Activated CD8-positive, alpha-beta T cell treated with anti-CD3 and anti-CD28 coated beads, Interleukin-2, amount 10 ng/mL, durations not matched to agents 7 days and 5 days (primary cell): ENCODE measurements at regions not wholly inside any gene's neighbourhood (a gene's known extent, or its start where the extent isn't known, plus 50 kb on each side); places are given as distances from the start of the nearest gene placed in this dataset.

Source experiments
- ATAC-seq: fragments of 150-1000 bp; cut with Tn5 transposase; one replicate; pipeline ENCODE4 v1.10.0; 2021; ENCODE audit warnings: moderate library complexity
- CTCF ChIA-PET: fragments of 350-600 bp; sonication (Branson Sonifier 250); formaldehyde crosslinking; loops from one replicate; lab custom pipeline; 2021; ENCODE audit warnings: antibody characterized with exemption; lab: Charles Lee
- POLR2A ChIA-PET: fragments of 350-600 bp; sonication (Branson Sonifier 250); formaldehyde crosslinking; loops from one replicate; lab custom pipeline; 2021; ENCODE audit warnings: antibody characterized with exemption; lab: Charles Lee
- DNase-seq: peaks from one replicate; pipeline ENCODE4 v3.0.0-alpha.2; 2020
- H3K27ac Mint-ChIP-seq: one replicate; pipeline ENCODE4 v1.8.0; 2021; ENCODE audit warnings: mild to moderate bottlenecking, mixed read lengths
- H3K27me3 Mint-ChIP-seq: one replicate; pipeline ENCODE4 v1.8.0; 2021; ENCODE audit warnings: low read depth, mixed read lengths
- H3K36me3 Mint-ChIP-seq: one replicate; pipeline ENCODE4 v1.8.0; 2021; ENCODE audit warnings: low read depth, mixed read lengths
- H3K4me1 Mint-ChIP-seq: one replicate; pipeline ENCODE4 v1.8.0; 2021; ENCODE audit warnings: low read depth, mixed read lengths
- H3K4me3 Mint-ChIP-seq: one replicate; pipeline ENCODE4 v1.8.0; 2021; ENCODE audit warnings: mild to moderate bottlenecking, mixed read lengths
- H3K9me3 Mint-ChIP-seq: one replicate; pipeline ENCODE4 v1.8.0; 2022; ENCODE audit warnings: mixed read lengths; ENCODE audit not compliant: insufficient read depth

DNA sequence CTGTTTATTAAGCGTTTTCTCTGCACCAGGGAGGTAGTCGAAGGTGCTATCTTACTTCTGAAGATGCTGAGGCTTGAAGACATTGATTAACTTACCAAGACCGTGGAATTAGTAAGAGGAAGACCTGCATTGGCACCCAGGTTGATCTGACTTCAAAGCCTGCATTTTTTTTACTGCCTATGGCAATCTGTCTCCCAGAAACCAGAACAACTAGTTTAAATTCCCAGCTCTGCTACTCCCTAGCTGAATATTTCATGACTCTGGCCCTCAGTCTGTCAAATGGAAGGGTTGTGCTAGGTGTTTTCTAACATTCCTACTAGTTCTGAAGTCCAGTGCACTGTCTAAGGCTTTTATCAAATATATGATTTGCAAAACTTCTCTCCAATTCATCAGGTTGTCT lies 52.0 kb upstream of the GRAMD1B start:
- Mint-ChIP-seq H3K27me3 (peaks cover 7% of the 10 kb centered on the region), H3K36me3 (peaks cover 2% of the 10 kb centered on the region), H3K9me3 (no peaks in the 10 kb centered on the region), H3K4me1 (peaks cover 32% of the 10 kb centered on the region), H3K4me3 (no peak overlapping the region), H3K27ac (no peak overlapping the region)
- no peak for DNase-seq
- CTCF ChIA-PET, result interaction anchor here (1.2 kb wide), 1 partner anchor 30 kb away, joined by 5 read pairs; no protein-coding TSS in a partner anchor
- ATAC-seq, result no peak
- POLR2A ChIA-PET, result no interaction called here

DNA sequence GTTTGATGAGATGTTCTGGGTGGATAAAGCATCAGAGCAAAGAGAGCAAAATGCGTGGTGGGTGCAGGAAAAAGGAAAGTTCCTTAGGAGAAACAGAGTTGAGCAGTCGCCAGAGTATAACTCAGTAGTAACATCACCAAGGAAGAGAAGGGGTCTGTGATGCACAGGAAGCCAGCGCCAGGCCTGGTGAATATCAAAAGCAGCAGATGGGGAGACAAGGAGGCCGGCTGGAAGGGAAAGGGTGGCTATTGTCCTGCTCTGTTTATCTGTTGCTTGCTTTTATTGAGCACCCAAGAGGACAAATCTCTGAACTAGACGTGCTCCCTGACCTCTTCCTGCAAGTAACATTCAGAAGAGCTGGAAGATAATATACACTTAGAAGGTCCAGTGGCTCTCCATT lies 52.7 kb upstream of the GRAMD1B start:
- no peaks in the 10 kb centered on the region for H3K9me3 Mint-ChIP-seq
- peaks cover 7% of the 10 kb centered on the region for H3K27me3 Mint-ChIP-seq
- no peak for DNase-seq
- peaks cover 2% of the 10 kb centered on the region for H3K36me3 Mint-ChIP-seq
- no peak overlapping the region for H3K4me3 Mint-ChIP-seq
- ChIA-PET POLR2A (interaction anchor here (0.5 to 0.6 kb wide), 2 partner anchors 238 to 275 kb away, joined by 3 read pairs; no protein-coding TSS in a partner anchor), CTCF (interaction anchor here (1.2 kb wide), 1 partner anchor 30 kb away, joined by 5 read pairs; no protein-coding TSS in a partner anchor)
- peaks cover 32% of the 10 kb centered on the region for H3K4me1 Mint-ChIP-seq
- no peak for ATAC-seq
- H3K27ac Mint-ChIP-seq, result no peak overlapping the region

DNA sequence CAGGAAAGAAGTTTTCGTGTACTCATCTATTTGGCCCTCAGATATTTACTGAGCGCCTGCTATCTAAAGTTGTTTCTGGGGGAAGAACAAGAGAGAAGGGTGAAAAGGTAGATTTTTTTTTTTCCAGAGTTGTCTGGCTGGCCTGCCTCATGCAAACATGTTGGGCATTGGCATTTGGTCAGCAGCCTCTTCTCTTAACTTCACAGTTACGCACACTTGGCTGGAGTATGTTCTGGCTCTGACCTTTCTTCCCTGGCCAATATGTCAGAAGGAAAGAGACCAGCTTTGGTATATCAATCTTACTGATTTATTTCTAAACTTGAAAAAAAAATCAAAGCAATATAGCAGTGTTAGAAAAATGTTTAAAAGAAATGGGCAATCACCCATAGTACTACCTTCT lies 54.2 kb upstream of the GRAMD1B start:
- peaks cover 7% of the 10 kb centered on the region for H3K27me3 Mint-ChIP-seq
- DNase-seq (no peak), ATAC-seq (no peak)
- ChIA-PET CTCF (interaction anchor here (1.5 to 2.6 kb wide), 2 partner anchors 18 to 32 kb away, joined by 3 to 5 read pairs; no protein-coding TSS in a partner anchor), POLR2A (no interaction called here)
- H3K4me1 Mint-ChIP-seq, result peaks cover 26% of the 10 kb centered on the region
- peaks cover 2% of the 10 kb centered on the region for H3K36me3 Mint-ChIP-seq
- H3K4me3 Mint-ChIP-seq, result no peak overlapping the region
- no peak overlapping the region for H3K27ac Mint-ChIP-seq
- H3K9me3 Mint-ChIP-seq, result no peaks in the 10 kb centered on the region

DNA sequence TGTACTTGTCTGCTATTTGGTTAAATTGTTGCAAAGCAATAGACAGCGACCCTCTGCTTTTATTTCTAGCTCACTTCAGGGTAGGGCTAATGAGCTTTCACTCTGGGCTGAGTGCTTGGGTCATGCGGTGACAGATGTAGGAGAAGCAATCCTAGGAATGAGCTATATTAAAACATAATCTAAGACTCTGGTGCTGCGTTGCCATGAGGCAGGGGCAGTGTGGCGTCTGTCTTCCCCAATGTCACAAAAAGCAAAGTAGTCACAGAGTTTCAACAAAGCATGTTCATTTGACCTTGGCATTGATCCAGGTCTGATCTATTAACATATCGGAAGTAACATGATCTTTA lies 55.5 kb upstream of the GRAMD1B start:
- DNase-seq (no peak), ATAC-seq (no peak)
- Mint-ChIP-seq H3K27ac (no peak overlapping the region), H3K27me3 (peaks cover 5% of the 10 kb centered on the region), H3K4me1 (peaks cover 24% of the 10 kb centered on the region), H3K4me3 (no peak overlapping the region), H3K36me3 (peaks cover 6% of the 10 kb centered on the region), H3K9me3 (no peaks in the 10 kb centered on the region)
- CTCF ChIA-PET, result interaction anchor here (1.0 to 2.6 kb wide), 3 partner anchors 12 to 105 kb away, joined by 3 to 5 read pairs (median 3); no protein-coding TSS in a partner anchor
- POLR2A ChIA-PET, result no interaction called here

DNA sequence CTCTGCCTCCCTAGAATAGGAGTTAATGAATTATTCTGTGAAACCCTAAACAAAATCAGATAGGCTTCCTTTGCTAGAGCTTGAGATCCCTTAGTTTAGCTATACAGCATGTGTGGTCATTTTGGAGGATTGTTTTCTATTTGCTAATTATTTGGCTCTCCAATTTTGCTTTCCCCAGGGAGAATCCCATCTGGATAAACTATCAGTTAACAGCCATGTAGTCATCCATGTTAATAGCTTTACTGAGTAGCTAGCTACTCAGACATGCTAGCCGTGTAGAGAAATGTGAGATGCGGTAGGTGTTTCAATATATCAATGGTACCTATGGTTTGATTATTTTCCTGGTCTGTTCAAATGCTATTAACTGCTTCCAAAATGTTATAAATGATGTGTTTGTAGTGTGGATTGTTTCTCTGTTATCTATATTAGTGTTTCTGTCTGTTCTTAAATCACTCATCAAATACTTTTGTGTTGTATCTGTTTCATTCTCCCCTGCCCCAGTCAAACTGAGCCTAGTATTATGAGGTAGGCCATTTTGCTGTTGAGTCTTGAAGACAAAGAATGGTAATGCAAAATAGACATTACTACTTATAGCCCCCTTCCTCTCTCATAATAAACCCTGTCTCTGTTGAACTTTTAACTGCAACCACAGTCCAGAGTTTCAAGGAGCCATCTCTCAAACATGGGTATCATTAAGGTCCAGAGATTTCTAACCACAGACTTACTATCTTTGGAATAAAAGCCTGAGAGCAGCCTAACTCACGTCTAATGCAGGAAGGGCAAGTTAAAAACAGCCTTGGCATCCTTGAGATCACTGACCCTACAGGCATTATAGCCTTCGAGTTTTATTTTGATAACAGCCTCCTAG lies 56.1 kb upstream of the GRAMD1B start:
- ATAC-seq (no peak), DNase-seq (no peak)
- Mint-ChIP-seq H3K27ac (no peak overlapping the region), H3K9me3 (no peaks in the 10 kb centered on the region), H3K36me3 (peaks cover 6% of the 10 kb centered on the region), H3K4me1 (peaks cover 20% of the 10 kb centered on the region), H3K4me3 (no peak overlapping the region), H3K27me3 (peaks cover 5% of the 10 kb centered on the region)
- ChIA-PET CTCF (interaction anchor here (1.0 to 2.6 kb wide), 4 partner anchors 12 to 106 kb away, joined by 3 to 5 read pairs (median 4); no protein-coding TSS in a partner anchor), POLR2A (no interaction called here)

DNA sequence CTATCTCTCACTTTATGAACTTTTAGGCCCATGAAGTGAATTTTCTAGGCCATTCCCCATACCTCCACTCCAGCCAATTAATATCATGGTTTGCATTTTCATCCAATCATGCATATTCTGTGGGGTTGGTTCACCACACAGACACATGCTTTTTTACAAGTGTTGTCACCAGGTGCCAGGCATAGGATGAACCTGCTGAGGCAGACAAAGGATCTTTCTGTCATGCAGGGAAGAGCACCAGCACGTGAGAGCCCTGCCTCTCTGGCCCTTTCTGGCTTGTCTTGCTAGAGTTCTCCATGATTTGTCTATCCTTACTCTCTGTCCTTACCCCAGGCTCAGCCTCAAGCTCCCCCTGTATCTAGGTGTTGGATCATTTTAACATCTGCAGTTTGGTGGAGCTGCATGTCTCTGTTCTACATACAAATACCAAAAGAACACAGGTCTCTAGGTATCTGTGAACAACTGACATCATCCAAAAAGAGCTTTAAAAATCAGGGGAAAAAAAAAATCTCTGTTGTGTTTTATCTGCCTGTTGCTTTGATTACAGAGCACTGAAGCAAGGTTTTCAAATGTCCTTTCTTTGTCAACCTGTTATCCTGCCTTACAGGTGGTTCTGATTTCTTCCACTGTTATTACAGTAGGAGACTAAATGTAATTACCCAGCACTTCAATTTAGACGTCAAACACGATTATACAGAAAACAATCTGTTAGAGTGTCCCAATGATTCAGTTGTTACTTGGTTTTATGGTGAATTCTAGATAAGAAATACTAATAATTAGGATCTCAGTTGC lies 58.4 kb upstream of the GRAMD1B start:
- peaks cover 9% of the 10 kb centered on the region for H3K4me1 Mint-ChIP-seq
- ChIA-PET CTCF (interaction anchor here (0.6 to 2.0 kb wide), 6 partner anchors 9 to 351 kb away, joined by 3 to 5 read pairs (median 3); no protein-coding TSS in a partner anchor), POLR2A (no interaction called here)
- DNase-seq (no peak), ATAC-seq (no peak)
- H3K27me3 Mint-ChIP-seq, result peaks cover 4% of the 10 kb centered on the region
- no peaks in the 10 kb centered on the region for H3K9me3 Mint-ChIP-seq
- peaks cover 17% of the 10 kb centered on the region for H3K36me3 Mint-ChIP-seq
- H3K27ac Mint-ChIP-seq, result no peak overlapping the region
- no peak overlapping the region for H3K4me3 Mint-ChIP-seq

DNA sequence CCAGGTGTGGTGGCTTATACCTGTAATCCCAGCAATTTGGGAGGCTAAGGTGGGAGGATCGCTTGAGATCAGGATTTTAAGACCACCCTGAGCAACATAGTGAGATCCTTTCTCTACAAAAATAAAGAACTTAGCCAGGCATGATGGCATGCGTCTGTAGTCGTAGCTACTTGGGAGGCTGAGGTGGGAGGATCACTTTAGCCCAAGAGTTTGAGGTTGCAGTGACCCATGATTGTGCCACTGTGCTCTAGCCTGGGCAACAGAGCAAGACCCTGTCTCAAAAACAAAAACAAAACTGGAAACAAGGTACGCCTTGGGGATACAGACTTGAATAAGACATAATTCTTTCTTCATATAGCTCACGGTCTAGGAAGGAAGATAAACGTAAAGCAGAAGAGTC lies 63.1 kb upstream of the GRAMD1B start:
- no peaks in the 10 kb centered on the region for H3K9me3 Mint-ChIP-seq
- H3K4me1 Mint-ChIP-seq, result peaks cover 25% of the 10 kb centered on the region
- peaks cover 19% of the 10 kb centered on the region for H3K36me3 Mint-ChIP-seq
- no peak for DNase-seq
- CTCF ChIA-PET, result no interaction called here
- H3K27ac Mint-ChIP-seq, result no peak overlapping the region
- H3K4me3 Mint-ChIP-seq, result no peak overlapping the region
- ATAC-seq, result no peak
- peaks cover 7% of the 10 kb centered on the region for H3K27me3 Mint-ChIP-seq
- POLR2A ChIA-PET, result no interaction called here

DNA sequence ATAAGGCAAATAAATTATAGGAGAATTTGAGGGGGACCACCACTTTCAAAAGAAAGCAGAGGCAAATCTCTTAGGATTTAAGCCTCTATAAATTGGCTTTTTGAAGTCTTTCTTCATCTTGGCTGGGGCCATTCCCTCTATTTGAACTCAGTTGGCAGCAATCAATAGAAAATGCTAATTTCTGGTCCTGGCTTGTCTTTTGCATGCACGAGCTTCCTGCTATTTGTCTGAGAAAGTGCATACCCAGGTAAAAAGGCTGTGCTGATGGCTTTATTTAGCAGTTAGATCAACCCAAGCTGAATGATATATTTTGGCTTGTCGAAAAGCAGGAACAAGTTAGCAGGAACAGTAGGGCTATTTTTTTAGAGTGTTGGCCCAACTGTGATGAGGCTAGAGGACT lies 64.1 kb upstream of the GRAMD1B start:
- POLR2A ChIA-PET, result no interaction called here
- DNase-seq (no peak), ATAC-seq (no peak)
- peaks cover 19% of the 10 kb centered on the region for H3K36me3 Mint-ChIP-seq
- CTCF ChIA-PET, result interaction anchor here (0.6 to 1.0 kb wide), 3 partner anchors 8 to 335 kb away, joined by 3 read pairs; no protein-coding TSS in a partner anchor
- no peak overlapping the region for H3K4me3 Mint-ChIP-seq
- H3K27me3 Mint-ChIP-seq, result peaks cover 15% of the 10 kb centered on the region
- no peaks in the 10 kb centered on the region for H3K9me3 Mint-ChIP-seq
- peaks cover 25% of the 10 kb centered on the region for H3K4me1 Mint-ChIP-seq
- no peak overlapping the region for H3K27ac Mint-ChIP-seq

DNA sequence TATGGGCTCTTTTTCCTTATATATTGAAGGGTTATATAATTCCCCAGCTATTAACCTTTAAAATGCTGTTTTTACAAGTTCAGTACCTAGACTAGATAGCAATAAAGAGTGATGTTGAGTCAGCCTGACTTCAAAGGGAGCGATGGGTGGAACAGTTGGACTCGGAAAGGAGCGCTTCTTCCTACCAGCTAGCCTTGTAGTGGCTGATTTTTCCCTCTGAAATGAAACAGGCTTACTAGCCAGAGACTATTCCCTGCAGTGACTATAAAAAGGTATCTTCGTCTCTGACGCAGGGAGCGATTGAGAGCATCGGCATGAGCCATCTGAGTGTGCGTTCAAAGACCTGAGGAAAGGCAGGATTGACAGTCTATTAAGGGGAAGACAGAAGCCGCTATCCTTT lies 66.0 kb upstream of the GRAMD1B start:
- no peak overlapping the region for H3K4me3 Mint-ChIP-seq
- peaks cover 24% of the 10 kb centered on the region for H3K27me3 Mint-ChIP-seq
- H3K4me1 Mint-ChIP-seq, result peaks cover 29% of the 10 kb centered on the region
- peaks cover 20% of the 10 kb centered on the region for H3K36me3 Mint-ChIP-seq
- ATAC-seq, result no peak
- CTCF ChIA-PET, result no interaction called here
- H3K9me3 Mint-ChIP-seq, result no peaks in the 10 kb centered on the region
- POLR2A ChIA-PET, result no interaction called here
- DNase-seq, result no peak
- no peak overlapping the region for H3K27ac Mint-ChIP-seq

DNA sequence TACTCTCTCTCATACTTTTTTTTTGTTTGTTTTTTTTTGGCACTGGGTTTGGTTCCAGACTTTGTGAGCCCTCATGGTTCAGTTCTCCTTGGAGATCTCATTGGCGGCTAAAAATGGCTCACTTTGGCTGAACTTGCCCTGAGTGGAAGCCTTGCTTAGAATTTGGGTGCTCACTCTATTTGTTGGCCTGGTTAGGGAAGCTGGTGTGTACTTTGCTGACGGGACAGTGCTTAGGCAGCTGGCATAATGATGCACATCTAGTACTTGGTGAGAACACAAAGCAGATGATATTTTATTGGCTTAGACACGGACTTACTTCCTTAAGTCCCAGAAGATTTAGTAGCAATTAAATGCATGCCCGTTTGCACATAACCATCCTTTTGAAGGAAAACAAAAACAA lies 66.5 kb upstream of the GRAMD1B start:
- peaks cover 34% of the 10 kb centered on the region for H3K4me1 Mint-ChIP-seq
- peaks cover 17% of the 10 kb centered on the region for H3K36me3 Mint-ChIP-seq
- ChIA-PET CTCF (interaction anchor here (2.2 kb wide), 1 partner anchor 43 kb away, joined by 13 read pairs; no protein-coding TSS in a partner anchor), POLR2A (no interaction called here)
- H3K4me3 Mint-ChIP-seq, result no peak overlapping the region
- DNase-seq (no peak), ATAC-seq (no peak)
- H3K27me3 Mint-ChIP-seq, result peaks cover 24% of the 10 kb centered on the region
- no peaks in the 10 kb centered on the region for H3K9me3 Mint-ChIP-seq
- no peak overlapping the region for H3K27ac Mint-ChIP-seq

DNA sequence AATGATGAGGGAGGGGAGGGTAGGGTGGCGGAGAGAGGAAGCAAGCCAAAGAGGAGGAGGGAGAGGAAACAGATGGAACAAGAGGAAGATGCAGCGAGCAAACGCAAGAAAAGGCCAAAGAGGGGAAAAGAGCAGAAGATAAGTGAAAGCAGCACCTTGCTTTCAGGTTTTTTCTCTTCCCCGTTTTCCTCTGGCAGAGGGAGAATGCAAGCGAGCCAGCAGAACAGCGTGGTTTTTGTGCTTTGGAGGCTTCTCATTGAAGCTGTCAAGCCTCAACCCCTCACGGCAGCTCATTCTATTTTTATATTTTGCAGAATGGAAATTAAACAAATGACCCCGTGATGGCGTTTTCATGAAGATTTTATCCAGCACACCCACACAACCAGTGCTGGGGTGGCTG lies 67.1 kb upstream of the GRAMD1B start:
- Mint-ChIP-seq H3K4me1 (peaks cover 36% of the 10 kb centered on the region), H3K4me3 (no peak overlapping the region), H3K27me3 (peaks cover 24% of the 10 kb centered on the region), H3K27ac (no peak overlapping the region), H3K9me3 (no peaks in the 10 kb centered on the region), H3K36me3 (peaks cover 16% of the 10 kb centered on the region)
- DNase-seq (no peak), ATAC-seq (no peak)
- CTCF ChIA-PET, result interaction anchor here (1.1 to 2.2 kb wide), 6 partner anchors 8 to 102 kb away, joined by 3 to 13 read pairs (median 3); no protein-coding TSS in a partner anchor
- POLR2A ChIA-PET, result no interaction called here
